ENCODE measurements at regions not wholly inside any gene's neighbourhood (a gene's known extent, or its start where the extent isn't known, plus 50 kb on each side); places are given as distances from the start of the nearest gene placed in this dataset.

DNA sequence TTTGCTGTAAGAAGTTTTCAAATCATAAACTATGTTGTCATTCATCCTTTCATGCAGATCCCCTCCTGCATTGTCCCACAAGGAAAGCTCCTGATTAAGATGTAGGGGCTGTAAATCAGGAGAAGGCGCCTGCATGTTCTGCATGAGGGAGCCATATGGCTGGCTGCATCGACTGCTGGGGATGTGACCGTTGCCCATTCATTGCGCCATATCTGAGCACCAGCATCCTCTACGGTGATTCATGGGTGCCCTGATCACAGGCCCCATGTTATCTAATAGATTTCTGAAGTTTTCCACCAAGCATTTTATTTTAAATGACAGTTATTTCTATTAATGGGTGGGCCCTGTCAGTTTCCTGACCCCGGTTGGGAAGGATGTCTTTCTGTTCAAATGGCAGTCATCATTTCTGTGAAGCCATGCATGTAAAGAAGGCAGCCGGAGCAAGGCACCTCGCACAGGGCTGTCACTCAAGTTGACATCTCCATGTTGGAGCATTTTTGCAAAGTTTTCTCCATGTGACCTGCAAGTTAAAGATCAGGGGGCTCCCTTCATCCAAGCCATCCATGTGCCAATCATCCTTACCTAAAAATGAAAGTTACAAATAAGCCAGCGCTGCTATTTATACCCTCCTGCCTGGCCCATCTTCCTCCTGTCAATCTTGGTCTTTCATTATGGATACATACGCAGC is 128.8 kb downstream of the TEX36 start:
- TF ChIP-seq, protein P1, sequence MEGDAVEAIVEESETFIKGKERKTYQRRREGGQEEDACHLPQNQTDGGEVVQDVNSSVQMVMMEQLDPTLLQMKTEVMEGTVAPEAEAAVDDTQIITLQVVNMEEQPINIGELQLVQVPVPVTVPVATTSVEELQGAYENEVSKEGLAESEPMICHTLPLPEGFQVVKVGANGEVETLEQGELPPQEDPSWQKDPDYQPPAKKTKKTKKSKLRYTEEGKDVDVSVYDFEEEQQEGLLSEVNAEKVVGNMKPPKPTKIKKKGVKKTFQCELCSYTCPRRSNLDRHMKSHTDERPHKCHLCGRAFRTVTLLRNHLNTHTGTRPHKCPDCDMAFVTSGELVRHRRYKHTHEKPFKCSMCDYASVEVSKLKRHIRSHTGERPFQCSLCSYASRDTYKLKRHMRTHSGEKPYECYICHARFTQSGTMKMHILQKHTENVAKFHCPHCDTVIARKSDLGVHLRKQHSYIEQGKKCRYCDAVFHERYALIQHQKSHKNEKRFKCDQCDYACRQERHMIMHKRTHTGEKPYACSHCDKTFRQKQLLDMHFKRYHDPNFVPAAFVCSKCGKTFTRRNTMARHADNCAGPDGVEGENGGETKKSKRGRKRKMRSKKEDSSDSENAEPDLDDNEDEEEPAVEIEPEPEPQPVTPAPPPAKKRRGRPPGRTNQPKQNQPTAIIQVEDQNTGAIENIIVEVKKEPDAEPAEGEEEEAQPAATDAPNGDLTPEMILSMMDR (IDR thresholded peaks at IDR 0.05) = no peak
- no peak for TF ChIP-seq POLR2A (IDR thresholded peaks at IDR 0.05)
- TF ChIP-seq EP300 (IDR thresholded peaks at IDR 0.05) = no peak

All from ovary (tissue), 3 donors.